OCI-LY7 (cell line): ENCODE measurements at regions not wholly inside any gene's neighbourhood (a gene's known extent, or its start where the extent isn't known, plus 50 kb on each side); places are given as distances from the start of the nearest gene placed in this dataset.

Experiments used
- EZH2phosphoT487 ChIP-seq: fragments of 200-600 bp; sonication (generic); IDR thresholded peaks from 2 replicates; pipeline ENCODE4 v1.6.1; 2018; ENCODE audit warnings: low read depth, borderline replicate concordance, mild to moderate bottlenecking, mixed run types, antibody characterized with exemption, low read length, moderate library complexity, mixed read lengths
- TF ChIP-seq, protein P1 (sequence below): fragments of 200-600 bp; sonication (generic); conservative IDR thresholded peaks from 2 replicates; pipeline ENCODE4 v1.5.1; 2014; ENCODE audit warnings: mild to moderate bottlenecking, antibody characterized with exemption, low read length, moderate library complexity, mixed read lengths

DNA sequence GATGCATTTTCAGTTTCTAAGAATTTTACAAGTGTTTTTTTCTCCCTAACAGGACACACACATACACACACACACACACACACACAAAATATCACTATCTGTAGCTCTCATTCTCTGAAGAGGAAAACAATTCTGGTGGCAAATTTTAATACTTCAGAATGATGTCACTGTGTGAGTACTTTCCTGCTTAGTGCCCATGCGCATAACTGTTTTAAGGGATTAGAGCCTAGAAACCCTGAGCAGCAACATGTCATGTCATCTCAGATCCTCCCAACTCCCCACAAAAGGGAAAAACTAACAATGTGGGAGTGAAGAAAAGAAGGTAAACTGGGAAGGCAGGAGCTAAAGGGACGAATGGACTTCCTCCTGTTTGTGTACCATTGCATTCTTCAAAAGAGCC, 401.2 kb downstream of the SPRY2 start:
- TF ChIP-seq, protein P1, sequence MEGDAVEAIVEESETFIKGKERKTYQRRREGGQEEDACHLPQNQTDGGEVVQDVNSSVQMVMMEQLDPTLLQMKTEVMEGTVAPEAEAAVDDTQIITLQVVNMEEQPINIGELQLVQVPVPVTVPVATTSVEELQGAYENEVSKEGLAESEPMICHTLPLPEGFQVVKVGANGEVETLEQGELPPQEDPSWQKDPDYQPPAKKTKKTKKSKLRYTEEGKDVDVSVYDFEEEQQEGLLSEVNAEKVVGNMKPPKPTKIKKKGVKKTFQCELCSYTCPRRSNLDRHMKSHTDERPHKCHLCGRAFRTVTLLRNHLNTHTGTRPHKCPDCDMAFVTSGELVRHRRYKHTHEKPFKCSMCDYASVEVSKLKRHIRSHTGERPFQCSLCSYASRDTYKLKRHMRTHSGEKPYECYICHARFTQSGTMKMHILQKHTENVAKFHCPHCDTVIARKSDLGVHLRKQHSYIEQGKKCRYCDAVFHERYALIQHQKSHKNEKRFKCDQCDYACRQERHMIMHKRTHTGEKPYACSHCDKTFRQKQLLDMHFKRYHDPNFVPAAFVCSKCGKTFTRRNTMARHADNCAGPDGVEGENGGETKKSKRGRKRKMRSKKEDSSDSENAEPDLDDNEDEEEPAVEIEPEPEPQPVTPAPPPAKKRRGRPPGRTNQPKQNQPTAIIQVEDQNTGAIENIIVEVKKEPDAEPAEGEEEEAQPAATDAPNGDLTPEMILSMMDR = no peak
- TF ChIP-seq EZH2phosphoT487 = no peak
